Astrocyte of the cerebellum (primary cell): ENCODE measurements at regions not wholly inside any gene's neighbourhood (a gene's known extent, or its start where the extent isn't known, plus 50 kb on each side); places are given as distances from the start of the nearest gene placed in this dataset.
A peak's percentile ranks its signal among the peaks of the same experiment; 100 is the strongest.
"Not testable (repeated sequence)": the region's sequence is repeated elsewhere in the genome, so short reads cannot be mapped to it uniquely, and the experiment has no call there.

ENCODE experiments used
- DNase-seq: peaks from one replicate; pipeline ENCODE4 v3.0.0-alpha.2; 2011; ENCODE audit warnings: low read depth
- H3K4me3 ChIP-seq: 2 replicates; pipeline ENCODE4 v1.5.1; 2011; ENCODE audit warnings: mild to moderate bottlenecking, low read depth, low read length, moderate library complexity
- in situ Hi-C: cut with HindIII; loops from 2 replicates; pipeline ENCODE4 v1.10.0; 2017; ENCODE audit warnings: low sequenced_read_pairs
- TF ChIP-seq, protein P1 (sequence below): IDR thresholded peaks from 2 replicates; pipeline ENCODE4 v1.5.1; 2012; ENCODE audit warnings: low read length, low read depth, moderate library complexity, mild to moderate bottlenecking; ENCODE audit errors: missing control alignments

DNA sequence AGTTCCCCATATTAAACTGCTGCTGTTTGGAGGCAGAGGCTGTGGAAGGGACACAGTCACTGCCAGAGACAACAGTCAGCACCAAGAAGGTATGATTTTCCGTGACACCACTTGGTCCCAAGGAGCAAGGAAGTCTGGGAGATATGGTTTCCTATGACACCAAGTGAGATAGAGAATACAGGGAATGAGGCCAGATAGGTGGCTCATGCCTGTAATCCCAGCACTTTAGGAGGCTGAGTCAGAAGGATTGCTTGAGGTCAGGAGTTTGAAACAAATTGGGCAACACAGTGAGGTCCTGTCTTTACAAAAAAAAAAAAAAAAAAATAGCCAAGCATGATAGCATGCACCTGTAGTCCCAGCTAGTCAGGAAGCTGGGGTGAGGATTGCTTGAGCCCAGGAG is 90.8 kb downstream of the ABCC12 start:
- TF ChIP-seq, protein P1, sequence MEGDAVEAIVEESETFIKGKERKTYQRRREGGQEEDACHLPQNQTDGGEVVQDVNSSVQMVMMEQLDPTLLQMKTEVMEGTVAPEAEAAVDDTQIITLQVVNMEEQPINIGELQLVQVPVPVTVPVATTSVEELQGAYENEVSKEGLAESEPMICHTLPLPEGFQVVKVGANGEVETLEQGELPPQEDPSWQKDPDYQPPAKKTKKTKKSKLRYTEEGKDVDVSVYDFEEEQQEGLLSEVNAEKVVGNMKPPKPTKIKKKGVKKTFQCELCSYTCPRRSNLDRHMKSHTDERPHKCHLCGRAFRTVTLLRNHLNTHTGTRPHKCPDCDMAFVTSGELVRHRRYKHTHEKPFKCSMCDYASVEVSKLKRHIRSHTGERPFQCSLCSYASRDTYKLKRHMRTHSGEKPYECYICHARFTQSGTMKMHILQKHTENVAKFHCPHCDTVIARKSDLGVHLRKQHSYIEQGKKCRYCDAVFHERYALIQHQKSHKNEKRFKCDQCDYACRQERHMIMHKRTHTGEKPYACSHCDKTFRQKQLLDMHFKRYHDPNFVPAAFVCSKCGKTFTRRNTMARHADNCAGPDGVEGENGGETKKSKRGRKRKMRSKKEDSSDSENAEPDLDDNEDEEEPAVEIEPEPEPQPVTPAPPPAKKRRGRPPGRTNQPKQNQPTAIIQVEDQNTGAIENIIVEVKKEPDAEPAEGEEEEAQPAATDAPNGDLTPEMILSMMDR = no peak
- DNase-seq = no peak
- in situ Hi-C loops = no loop called here
- no peak overlapping the region for H3K4me3 ChIP-seq

DNA sequence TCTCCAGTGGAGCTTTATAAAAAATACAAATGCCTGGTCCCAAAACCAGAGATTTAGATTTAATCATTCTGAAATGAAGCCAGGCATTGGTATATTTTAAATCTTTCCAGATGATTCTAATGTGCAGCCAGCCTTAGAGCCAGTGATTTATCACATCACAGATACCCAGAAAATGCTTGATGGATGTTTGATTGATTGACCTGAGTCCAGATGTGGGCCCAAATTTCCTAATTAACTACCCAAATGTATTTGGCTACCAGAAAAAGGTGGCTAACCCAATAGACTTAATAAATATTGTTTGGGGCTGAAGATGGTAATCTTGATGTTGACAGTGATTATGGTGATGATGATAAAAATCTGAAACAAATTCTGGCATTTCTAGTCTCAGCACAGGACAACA is 93.1 kb downstream of the ABCC12 start:
- in situ Hi-C loops = no loop called here
- DNase-seq = no peak
- TF ChIP-seq, protein P1 = no peak
- no peak overlapping the region for H3K4me3 ChIP-seq

DNA sequence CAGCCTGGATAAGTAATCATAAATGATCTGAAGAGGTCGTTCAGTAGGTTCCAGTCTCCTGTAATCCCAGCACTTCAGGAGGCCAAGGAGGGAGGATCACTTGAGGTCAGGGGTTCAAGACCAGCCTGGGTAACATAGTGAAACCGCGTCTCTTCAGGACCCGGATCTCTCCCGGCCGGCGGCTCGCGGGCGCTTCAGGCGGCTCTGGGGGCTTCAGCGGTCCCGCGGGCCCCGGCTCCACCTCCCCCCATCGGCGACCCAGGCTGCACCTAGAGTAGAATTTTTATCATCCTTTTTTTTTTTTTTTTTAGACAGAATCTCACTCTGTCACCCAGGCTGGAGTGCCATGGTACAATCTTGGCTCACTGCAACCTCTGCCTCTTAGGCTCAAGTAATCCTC is 95.9 kb downstream of the ABCC12 start:
- TF ChIP-seq, protein P1 = no peak
- no peak overlapping the region for H3K4me3 ChIP-seq
- in situ Hi-C loops = no loop called here
- DNase-seq = no peak

DNA sequence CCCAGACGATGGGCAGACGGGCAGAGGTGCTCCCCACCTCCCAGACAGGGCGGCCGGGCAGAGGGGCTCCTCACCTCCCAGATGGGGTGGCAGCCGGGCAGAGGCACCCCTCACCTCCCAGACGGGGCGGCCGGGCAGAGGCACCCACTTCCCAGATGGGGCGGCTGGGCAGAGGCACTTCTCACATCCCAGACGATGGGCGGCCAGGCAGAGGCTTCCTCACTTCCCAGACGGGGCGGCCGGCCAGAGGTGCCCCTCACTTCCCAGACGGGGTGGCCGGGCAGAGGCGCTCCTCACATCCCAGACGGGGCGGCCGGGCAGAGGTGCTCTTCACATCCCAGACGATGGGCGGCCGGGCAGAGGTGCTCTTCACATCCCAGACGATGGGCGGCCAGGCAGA is 96.6 kb downstream of the ABCC12 start:
- in situ Hi-C loops, DNase-seq: not testable (repeated sequence)

DNA sequence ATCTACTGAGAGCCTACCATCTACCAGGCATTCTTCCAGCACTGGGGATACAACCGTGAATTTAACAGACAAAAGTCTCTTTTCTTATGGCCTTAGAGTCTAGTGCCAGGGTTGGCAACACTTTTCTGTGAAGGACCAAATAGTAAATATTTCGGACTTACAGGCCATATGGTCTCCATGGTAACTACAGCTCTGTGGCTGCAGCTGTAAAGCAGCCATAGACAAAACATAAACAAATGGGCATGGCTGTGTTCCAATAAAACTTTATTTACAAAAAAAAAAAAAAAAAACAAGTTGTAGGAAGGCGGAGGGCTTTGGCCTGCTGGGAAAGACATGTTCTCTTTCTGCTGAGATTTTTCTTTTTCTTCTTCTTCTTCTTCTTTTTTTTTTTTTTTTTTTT is 98.7 kb downstream of the ABCC12 start:
- in situ Hi-C loops = no loop called here
- DNase-seq = no peak
- no peak overlapping the region for H3K4me3 ChIP-seq
- TF ChIP-seq, protein P1 = no peak

More for the DNA sequence above, 96.6 kb downstream of the ABCC12 start:
- not testable (repeated sequence) for H3K4me3 ChIP-seq

DNA sequence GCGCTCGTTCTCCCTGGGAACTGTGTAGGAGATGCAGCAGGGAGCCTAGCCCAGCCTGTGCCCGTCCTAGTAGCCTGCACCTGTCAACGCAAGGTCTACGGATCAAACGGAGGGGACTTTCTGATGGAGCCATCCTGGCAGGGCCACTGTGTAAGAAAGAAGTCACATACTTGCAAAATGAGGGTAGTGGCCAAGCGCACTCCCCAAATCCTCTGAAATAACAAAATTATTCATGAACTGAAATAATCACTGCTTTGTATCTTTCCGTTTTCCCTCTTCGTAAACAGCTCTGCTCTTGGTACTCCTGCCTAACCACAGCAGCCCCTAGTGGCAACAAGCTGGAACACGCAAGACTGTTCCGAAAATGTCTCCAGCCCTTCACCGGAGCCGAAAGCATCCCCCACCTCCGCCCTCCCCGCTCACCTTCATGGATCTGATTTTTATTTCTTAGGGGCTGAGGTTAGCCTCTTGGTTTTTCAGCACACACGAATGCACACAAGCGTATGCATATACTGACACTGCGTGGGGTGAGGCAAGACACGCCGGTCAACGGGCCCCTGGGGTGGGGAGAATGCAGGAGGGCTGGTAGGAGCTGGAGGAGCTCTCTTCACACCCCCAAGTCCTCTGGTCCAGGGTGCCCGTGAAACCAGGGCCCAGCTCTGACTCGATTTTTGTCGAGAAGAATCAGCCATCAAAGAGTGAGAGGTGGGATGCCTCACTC is 100.8 kb downstream of the ABCC12 start:
- TF ChIP-seq, protein P1 = peak; percentile 98
- peak; percentile 46 for DNase-seq
- H3K4me3 ChIP-seq = no peak overlapping the region
- in situ Hi-C loops = no loop called here

DNA sequence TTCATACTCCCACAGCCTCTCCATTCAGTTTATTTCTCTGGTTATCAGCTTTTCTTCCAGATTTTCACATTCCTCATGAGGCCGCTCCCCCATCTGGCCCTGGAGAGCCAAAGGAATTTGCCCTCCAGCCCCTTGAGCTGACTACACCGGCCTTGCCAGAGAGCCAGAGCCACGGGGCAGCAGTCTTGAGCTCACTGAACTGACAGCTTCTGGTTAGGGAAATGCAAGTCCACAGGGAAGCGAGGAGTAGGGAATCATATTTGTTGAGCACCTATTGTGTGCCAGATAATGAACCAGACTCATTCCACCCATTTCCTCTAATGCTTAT is 102.4 kb downstream of the ABCC12 start:
- DNase-seq = peak; percentile 60
- in situ Hi-C loops = no loop called here
- no peak overlapping the region for H3K4me3 ChIP-seq
- TF ChIP-seq, protein P1 = no peak
